GDM1 (cell line): ENCODE measurements at regions not wholly inside any gene's neighbourhood (a gene's known extent, or its start where the extent isn't known, plus 50 kb on each side); places are given as distances from the start of the nearest gene placed in this dataset.

ENCODE experiments used
- DNase-seq: peaks from one replicate; lab custom pipeline; 2025; lab: John Stamatoyannopoulos, UW

- DNase-seq, result no peak
Measured at GRCh38 chr17:55584055-55584685, 72.9 kb upstream of the SMIM36 start.

- no peak for DNase-seq
Measured at GRCh38 chr17:55582897-55583296, 71.6 kb upstream of the SMIM36 start.

GRCh38 chr17:55580596-55581133 lies 69.4 kb upstream of the SMIM36 start:
- no peak for DNase-seq

DNA sequence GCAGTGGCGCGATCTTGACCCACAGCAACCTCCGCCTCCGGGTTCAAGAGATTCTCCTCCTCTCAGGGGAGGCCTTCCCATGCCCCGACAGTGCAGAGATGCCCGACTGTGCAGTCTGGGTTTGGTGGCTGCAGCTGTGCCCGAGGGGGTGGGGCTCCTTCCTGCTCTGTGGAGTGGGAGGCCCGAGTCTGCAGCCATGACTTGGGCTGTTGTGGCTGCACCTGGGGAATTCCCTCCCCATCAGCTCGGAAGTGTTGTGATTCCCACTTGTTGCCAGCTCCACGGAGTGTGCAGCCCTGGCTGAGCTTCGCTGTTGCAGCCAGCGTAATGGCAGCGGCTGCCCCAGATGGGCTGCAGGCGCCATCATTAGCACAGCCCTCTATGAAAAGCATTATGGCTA lies 66.4 kb upstream of the SMIM36 start:
- DNase-seq, result peak; percentile 12

DNA sequence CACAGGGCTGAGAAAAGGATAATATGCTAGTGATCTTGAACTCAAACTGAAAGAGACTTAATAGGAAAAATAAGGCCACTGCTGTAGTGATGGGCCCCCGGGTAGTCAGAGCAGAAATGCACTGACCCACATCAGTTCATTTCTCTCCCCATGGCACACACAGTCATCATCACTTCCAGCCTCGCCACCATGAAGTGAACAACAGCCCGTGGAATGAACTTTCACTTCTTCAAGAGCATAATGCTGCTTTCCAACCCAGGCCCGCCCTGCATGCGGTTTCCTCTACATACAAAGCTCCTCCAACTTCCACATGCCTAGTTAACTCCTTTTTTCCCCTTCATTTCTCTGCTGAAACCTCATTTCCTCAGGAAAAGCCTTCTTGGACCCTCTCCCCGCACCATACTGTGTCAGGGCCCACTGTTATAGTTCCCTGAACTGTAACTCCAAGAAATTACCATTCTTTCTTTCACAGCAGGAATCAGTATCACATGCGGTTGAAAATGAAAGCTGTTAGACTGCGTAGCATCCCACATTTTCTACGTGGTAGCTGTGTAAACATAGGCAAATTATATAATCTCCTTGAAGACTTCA lies 65.8 kb upstream of the SMIM36 start:
- peak; percentile 48 for DNase-seq

DNA sequence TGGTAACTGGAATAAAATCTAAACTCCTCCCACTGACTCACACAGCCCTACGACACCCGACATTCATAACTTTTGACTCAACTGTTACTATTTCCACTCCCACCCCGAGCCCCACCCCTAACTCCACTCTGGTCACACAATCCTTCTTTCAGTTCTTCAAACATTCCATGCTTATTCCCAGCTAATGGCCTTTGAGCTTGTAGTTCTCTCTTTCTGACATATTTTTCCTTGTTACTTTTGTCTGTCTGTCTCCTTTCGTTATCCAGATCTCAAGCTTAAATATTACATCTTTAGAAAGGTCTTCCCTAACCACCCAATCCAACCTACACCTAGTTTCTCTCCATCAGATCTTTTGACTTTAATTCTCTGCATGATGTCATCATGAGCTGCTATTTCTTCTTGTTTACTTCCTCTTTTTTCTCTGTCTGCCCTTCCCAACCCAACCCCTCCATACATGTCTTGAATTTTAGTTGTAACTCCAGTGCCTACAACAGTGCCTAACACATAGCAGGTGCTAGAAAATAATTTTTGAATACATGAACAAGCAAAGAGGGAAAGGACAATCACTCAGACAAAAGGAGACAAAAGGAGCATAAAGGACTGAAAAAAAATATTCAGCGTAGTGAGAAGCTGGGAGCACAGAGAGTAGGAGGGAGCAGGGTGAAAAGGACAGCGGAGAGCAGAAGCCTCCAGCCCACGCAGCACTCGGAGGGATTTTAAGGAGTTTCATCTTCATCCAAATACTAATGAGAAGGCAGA lies 65.2 kb upstream of the SMIM36 start:
- peak; percentile 22 for DNase-seq

DNA sequence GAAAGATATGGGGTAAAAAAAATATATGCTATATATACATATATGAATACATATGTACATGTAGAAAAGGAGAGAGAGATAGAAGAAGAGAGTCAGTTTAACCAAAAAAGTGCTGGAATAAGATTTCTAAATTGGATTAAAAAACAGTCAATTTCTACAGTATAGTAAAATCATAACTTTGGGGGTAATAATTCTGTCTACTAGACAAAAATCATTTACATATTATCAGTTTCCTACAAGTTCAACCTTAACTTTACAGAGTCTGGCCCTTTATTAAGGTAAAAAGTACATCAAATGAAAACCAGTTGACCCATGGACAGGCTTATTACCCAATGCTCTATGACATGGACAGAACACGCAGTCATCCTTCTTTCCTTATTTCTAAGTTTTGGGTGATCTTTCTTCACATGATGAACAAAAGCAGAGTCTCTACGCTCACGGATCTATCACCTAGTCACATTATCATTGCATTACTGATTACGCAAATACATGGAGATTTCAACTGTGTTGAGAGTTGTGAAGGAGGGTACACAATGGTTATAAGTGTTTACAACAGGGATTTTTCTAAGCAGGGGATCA lies 63.9 kb upstream of the SMIM36 start:
- DNase-seq, result no peak

DNA sequence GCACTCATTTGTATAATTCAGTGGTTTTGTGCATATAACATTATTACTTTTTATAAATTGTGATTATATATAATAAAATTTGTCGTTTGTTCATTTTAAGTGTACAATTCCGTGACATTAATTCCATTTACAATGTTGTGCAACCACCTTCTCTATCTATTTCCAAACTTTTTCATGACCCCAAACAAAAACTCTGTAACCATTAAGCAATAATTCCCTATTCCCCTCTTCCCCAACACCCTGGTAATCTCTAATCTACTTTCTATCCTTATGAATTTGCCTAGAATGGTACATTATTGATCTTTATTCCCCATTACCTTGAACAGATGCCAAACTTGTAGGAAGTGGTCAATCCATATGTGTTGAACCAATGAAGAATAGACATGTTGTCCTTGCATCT lies 61.3 kb upstream of the SMIM36 start:
- DNase-seq, result no peak

DNA sequence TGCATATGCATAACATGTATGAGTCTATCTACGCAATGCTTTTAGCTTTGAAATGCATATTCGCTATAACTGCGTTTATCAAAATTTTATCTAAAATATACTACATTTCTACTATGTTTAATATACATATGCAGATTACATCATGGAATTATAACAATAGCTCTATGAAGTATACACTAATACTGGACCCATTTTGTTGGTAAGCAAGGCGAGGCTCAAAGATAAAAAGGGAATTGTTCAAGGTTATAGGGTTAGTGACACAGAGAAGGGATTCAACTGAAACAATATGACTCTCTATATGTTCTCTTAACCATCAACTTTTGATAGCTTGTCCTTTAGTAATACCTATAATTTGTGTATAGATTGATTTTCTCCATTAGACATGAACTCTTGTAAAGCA lies 60.9 kb upstream of the SMIM36 start:
- DNase-seq, result no peak

DNA sequence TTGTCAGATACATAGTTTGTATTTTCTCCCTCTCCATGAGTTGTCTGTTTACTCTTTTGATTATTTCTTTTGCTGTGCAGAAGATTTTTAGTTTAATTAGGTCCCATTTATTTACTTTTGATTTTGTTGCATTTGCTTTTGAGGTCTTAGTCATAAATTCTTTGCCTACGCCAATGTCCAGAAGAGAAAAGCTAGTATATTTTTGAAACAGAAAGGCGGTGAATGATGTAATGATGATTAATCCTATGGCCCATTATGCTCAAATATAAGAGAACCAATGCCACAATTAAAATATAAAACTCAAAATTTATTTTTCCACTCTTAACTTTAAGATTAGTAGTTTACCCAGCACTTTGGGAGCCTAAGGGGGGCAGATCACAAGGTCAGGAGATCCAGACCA lies 59.8 kb upstream of the SMIM36 start:
- DNase-seq, result no peak

DNA sequence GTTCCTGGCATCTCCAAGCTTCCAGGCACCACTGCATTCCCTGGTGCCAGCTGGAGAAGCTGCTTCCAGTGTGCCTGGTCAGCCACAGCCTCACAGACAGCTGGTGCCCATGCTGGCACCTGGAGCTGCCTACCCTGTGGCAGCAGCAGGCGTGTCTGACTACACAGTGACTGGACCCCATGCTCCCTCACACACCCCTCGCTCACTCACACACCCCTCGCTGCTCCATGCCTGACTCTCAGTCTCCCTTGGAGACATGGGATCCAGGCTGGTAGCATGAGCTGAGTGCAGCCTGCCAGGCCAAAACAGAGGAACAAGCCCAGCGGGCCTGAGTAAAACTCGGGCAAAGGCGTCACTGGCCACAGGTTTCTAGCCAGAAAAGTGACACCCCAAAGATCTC lies 59.1 kb upstream of the SMIM36 start:
- no peak for DNase-seq

GRCh38 chr17:55567240-55568214 lies 56.3 kb upstream of the SMIM36 start:
- no peak for DNase-seq

- no peak for DNase-seq
Measured at GRCh38 chr17:55564081-55564480, 52.8 kb upstream of the SMIM36 start.

- no peak for DNase-seq
Measured at GRCh38 chr17:55563363-55563762, 52.1 kb upstream of the SMIM36 start.

GRCh38 chr17:55561973-55562495 lies 50.8 kb upstream of the SMIM36 start:
- no peak for DNase-seq

DNA sequence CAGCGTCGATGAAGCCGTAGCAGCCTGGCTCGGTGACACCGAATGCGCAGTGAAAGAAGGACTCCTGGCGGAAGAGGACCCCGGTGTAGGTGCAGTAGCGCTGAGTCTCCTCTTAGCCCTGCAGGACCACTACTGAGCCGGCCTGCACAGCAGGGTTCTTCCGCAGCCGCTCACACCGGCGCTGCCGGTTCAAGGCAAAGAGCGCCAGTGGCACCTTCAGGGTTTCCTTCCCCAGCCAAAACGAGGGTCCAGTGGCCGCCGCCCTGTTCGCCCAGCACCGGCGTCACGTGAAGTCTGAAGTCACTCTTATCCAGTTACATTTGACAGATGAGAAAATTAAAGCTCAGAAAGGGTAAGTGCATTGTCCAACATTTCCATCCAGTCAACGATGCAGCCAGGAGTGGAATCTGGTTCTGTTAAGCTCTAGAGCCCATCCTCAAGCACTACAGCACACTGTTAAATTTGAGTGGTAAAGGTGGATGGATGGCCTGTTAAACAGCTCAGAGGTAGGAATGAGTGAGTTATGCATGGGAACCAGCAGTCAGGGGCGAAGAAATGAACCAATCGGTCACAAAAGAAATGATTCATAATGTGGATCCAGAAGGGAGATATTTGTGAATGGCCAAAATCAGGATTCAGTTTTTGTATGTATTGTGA lies 50.2 kb upstream of the SMIM36 start:
- DNase-seq, result no peak
